NCI-H774 (cell line): ENCODE measurements at regions not wholly inside any gene's neighbourhood (a gene's known extent, or its start where the extent isn't known, plus 50 kb on each side); places are given as distances from the start of the nearest gene placed in this dataset.
"Not testable (repeated sequence)": the region's sequence is repeated elsewhere in the genome, so short reads cannot be mapped to it uniquely, and the experiment has no call there.

Source experiments
- DNase-seq: peaks from one replicate; lab custom pipeline; 2025; lab: John Stamatoyannopoulos, UW

GRCh38 chr6:139754898-139755775 lies 380.7 kb upstream of the CITED2 start:
- DNase-seq: no peak

GRCh38 chr6:139753198-139753861 lies 378.9 kb upstream of the CITED2 start:
- no peak for DNase-seq

GRCh38 chr6:139752086-139752485 lies 377.6 kb upstream of the CITED2 start:
- DNase-seq: no peak

GRCh38 chr6:139751179-139751578 lies 376.7 kb upstream of the CITED2 start:
- DNase-seq: no peak

GRCh38 chr6:139748353-139749146 lies 374.1 kb upstream of the CITED2 start:
- DNase-seq: no peak

- no peak for DNase-seq
Measured at GRCh38 chr6:139747154-139747553, 372.7 kb upstream of the CITED2 start.

GRCh38 chr6:139744891-139745290 lies 370.4 kb upstream of the CITED2 start:
- DNase-seq: no peak

GRCh38 chr6:139743664-139744437 lies 369.4 kb upstream of the CITED2 start:
- DNase-seq: no peak

GRCh38 chr6:139742671-139743070 lies 368.2 kb upstream of the CITED2 start:
- no peak for DNase-seq

GRCh38 chr6:139738801-139739455 lies 364.5 kb upstream of the CITED2 start:
- no peak for DNase-seq

GRCh38 chr6:139736325-139736906 lies 362.0 kb upstream of the CITED2 start:
- DNase-seq: no peak

GRCh38 chr6:139732451-139732850 lies 358.0 kb upstream of the CITED2 start:
- no peak for DNase-seq

GRCh38 chr6:139730340-139730974 lies 356.0 kb upstream of the CITED2 start:
- no peak for DNase-seq

- no peak for DNase-seq
Measured at GRCh38 chr6:139728876-139729427, 354.5 kb upstream of the CITED2 start.

- not testable (repeated sequence) for DNase-seq
Measured at GRCh38 chr6:139726272-139726671, 351.8 kb upstream of the CITED2 start.

GRCh38 chr6:139722530-139722929 lies 348.1 kb upstream of the CITED2 start:
- no peak for DNase-seq

- DNase-seq: no peak
Measured at GRCh38 chr6:139721954-139722353, 347.5 kb upstream of the CITED2 start.

GRCh38 chr6:139713900-139714506 lies 339.6 kb upstream of the CITED2 start:
- no peak for DNase-seq

GRCh38 chr6:139713424-139713823 lies 339.0 kb upstream of the CITED2 start:
- no peak for DNase-seq

- DNase-seq: no peak
Measured at GRCh38 chr6:139712830-139713229, 338.4 kb upstream of the CITED2 start.
